ENCODE measurements at regions not wholly inside any gene's neighbourhood (a gene's known extent, or its start where the extent isn't known, plus 50 kb on each side); places are given as distances from the start of the nearest gene placed in this dataset.

DNA sequence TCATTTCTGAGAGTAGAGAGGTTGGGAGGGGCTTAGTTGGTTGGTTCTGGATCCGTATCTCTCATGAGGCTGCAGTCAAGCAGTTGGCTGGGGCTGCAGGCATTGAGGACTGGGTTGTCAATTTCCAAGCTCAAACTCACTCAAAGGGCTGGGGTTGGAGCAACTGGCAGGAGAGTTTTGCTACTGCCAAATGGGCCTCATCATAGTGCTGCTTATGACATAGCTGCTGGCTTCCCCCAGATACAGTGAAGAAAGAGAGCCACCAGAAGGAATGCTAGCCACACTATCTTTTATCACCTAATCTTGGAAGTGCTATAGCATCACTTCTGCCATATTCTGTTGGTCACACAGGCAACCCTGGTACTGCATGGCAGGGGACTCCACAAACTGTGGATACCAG, 363.5 kb upstream of the USP24 start:
- DNase-seq (ENCODE audit: low spot score) = no peak

DNA sequence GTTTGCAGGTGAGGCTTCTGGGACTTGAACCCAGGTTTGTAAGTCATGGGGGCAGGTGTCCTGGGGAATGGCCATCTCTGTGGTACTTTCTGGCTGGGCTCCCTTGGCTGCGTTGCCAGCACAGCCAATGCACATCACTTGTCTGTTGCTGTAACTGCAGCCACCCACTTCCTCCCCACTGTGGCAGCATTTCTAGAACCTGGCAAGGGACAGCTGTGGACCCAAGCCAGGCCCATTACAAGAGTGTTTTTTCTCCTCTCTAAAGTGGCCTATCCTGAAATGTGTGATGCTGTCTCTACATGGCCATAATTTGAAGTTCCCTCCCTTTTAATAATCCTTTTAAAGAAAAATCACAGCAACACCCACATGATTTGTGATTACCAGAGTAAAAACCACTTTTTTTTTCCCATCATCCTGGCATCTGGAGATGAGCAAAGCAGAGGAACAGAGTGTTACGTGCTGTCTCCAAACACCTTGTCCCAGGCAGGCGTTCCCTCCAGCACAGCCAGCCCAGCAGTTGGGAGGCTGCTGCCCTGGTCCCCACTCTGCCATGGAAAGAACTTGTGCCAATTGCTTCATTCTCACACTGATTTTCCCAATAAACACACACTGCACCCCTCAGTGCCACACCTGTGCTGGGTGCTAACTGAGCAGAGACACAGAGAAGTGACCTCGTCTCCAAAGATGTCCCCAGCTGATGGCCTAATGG, 360.6 kb upstream of the USP24 start:
- DNase-seq (ENCODE audit: low spot score) = no peak

DNA sequence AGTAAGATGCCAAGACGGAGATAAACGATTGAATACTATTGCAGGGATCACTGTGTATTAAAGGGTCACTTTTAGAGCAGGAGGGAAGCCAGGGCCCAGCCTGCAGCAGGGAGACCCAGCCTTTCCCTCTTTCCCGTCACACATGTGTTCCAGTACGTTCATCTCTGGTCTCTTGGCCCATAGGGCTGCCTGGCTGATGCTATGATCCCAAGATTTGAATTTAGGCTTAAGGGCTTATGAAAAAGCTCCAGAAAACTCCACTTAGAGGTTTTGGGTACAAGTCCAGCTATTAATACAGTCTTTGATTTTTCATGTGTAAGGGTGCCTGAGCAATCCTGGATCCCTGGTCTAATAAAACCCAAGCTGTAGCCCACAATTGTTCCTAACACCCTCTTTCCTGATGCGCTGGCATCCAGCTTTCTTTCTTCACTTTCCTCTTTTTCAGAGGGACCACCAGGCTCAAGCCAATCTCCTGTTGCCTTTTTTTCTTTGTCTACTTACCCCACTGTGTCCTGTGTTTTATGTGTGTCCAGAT, 359.6 kb upstream of the USP24 start:
- no peak for DNase-seq (ENCODE audit: low spot score)

DNA sequence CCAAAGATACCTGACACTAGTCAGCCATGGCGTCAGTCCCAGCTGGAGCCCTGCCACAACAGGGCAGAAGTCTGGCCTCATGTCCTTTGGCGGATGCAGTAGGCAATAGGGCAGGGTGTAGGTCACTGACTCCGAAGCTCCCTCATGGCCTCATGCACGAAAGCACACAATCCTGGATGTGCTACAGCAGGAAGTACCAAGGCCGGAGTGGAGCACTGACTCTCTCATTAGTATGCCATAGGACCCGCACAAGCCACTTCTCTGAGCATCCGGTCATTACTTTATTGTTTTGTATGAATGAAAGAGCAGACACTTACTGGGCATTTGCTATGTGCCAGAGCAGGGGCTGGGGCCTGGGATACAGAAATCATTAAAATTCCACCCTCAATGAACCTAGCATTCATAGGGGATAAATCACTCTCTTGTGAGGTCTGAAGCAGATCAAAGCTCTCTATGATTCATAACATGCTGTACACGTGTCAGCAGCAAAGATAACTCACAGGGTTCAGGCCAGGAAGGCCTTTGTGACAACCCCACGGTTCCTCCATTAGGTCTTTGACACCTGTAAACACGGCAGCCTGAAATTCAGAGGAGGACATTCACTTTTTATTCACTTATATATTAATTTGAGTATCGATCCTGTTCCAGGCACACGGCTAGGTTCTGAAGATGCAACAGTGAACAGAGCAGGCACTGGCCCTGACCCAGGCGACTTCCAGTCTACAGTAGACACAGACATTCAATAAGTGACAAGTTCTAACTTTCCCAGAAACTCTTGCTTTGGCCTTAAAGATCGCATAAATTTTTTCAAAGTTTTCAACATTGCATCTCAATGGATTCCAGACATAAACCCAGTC, 357.9 kb upstream of the USP24 start:
- DNase-seq (ENCODE audit: low spot score) = no peak

DNA sequence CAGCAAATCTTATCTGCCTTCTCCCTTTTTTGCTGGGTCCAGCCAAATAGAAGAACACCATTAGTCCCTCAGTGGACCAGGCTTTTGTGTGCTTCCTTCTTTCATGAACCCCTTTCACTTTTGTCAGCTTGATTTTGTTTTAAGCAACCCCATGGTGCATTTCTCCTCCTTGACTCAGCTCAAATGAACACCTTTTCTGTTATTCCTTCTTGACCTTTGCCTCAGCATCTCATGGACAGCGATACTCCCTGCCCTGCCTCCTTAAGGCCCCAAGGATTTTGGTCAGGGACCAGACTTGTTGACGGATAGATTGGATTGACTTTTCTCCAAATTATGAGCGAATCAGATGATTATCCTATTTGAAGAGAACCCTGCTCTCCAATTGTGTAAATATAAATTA, 356.6 kb upstream of the USP24 start:
- DNase-seq (ENCODE audit: low spot score) = no peak

DNA sequence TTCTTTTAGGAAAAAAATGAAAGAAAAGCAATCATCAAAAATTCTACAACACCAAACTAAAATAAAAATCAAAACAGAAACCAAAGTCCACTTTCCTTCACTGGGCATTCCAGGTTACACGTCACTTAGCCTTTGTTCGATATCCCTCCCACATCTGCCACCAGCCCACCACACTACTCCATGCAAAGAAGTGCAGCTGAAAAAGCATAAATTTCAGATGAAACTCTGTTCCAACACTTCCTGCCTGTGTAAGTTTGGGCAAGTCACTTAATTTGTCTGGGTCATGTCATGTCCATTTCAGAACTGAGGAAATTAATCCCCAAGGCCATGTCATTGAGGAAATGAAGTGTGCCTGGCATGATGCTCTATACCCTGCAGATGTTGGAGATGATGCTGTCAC, 354.3 kb upstream of the USP24 start:
- DNase-seq (ENCODE audit: low spot score) = no peak

DNA sequence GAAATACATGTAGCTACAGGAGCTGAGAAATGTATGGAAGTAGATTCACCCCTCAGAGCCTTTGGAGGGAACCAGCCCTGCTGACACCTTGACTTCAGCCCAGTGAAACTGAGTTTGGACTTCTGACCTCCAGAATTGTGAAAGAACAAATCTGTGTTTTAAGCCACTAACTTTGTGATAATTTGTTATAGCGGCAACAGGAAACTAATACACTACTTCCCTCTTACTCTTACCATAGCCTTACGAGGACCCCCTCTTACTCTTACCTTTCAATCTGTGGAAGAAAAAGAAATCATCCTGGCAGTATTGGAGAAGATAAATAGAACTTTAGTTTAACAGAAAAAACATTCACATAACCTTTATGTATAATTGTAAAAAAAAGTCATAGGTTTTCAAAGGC, 353.6 kb upstream of the USP24 start:
- no peak for DNase-seq (ENCODE audit: low spot score)

DNA sequence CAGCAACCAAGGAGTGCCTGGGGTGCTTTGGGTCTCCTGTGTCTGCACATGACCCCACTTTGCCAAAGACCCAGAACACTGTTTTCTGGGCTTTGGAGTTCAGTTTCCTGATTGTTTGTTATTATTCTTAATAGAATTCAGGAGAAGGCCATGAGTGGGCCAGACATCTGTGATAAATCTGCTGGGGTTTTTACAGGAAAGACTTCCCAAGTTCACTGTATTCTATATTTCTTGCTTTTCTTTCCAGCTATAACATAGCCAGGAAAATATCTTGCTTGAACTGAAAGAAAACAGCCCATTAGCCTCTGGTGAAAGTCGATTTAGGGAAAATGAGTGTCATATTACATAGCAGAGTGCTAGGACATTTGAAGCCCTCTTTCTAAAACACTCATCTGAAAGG, 345.1 kb upstream of the USP24 start:
- no peak for DNase-seq (ENCODE audit: low spot score)

DNA sequence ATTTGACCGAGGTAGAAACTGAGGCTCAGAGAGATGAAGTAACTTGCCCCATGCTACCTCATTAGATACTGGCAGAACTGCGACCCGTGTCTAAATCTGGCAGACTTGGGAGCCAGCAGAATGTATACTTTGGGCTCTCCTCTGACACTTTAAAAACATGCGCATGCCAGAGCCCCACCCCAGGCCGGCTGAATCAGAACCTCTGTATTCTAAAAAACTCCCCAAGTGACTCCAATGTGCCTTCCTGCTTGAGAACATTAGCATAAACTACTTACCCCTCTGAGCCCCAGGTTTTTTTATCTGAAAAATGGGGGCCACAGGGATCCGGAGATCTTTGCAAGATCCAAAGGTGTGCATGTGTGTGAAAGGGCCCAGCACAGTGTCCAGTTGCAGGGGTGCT, 344.7 kb upstream of the USP24 start:
- no peak for DNase-seq (ENCODE audit: low spot score)

DNA sequence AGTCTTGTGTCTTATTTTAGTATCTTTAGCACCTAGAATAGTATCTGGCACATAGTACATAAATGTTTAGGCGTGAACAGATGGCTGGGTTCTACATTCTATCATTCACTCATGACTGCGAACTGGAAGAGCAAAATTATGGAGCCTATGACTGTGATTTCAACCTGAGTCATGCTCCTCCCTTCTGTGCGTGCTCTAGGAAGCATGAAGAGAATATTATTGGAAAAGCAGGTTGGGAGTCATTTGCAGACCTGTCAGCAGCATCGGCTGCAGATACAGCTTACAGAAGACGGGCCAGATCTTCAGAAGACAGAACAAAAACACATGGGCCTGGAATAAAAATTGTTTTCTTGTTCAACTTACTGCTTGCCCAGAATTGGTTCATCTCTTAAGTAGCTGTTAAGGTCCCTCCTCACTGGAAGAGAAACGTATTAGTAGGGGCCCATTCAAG, 344.0 kb upstream of the USP24 start:
- no peak for DNase-seq (ENCODE audit: low spot score)

DNA sequence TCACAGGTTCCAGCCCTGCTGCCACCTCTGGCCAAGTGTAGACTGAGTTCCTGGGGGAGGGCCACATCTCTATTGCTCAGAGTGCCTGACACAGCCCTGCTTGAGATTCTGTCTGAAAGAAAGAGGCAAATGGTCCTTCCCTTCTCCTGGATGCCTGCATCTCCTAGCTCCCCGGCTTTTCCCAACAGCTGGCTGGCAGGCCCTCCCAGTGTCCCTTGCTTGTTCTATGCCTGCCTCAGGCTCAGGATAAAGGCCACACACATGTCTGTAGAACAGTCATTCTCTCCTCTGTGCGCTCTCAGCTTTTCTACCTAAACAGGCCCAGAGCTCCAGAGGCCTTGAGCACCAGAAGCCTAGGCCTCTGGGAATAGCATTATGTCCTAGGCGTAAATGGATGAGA, 343.4 kb upstream of the USP24 start:
- DNase-seq (ENCODE audit: low spot score) = no peak

DNA sequence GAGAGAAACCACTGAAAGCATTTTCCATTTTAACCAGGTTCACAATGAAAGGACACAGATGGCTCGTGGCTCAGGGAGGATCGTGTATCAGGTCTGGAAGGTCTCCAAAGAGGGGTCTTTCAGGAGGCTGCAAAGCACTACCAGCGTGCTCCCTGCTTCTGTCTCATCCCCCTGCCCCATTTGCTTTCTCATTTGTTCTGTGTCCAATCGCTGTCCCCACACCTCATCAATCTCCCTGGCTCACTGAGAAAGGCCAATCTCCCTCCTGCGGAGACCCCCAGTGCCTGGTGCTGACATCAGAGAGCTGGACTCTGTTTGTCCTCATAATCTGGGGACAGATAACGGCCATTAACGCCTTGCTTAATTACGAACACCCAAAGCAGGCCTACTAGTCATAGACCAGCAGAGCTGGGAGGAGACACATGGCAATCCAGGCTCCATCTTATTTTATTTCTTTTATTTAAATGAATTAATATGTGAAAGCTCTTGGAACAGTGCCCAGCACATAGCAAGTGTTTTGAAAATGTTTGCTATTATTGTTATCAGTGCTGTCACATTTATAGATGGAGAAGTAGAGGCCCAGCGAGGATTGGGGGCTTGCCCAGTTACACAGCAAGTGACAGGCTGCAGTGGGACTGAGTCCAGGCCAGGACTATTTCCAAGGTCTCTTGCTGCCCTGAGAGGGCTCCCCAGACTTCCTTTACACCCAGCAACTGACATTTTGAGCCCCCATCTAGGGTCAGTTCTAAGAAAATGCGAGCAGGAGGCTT, 341.0 kb upstream of the USP24 start:
- DNase-seq (ENCODE audit: low spot score) = no peak

DNA sequence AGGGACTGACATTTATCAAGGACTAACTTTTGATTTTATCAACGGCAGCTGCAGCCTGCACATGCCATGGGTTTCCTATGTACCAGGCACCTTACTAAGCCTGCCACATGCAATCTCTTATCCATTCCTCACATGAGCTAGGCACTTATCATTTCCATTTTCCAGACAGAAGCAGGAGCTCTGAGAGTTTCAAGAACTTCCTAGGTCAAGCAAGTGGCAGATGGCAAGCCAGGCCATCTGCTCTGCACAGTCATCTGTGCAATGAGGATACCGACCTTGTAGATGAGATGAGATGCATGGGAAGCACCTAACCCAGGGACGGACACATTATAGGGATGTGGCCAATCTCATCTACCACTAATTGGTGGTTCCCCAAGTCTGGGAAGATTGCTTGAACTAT, 339.4 kb upstream of the USP24 start:
- DNase-seq (ENCODE audit: low spot score) = no peak

DNA sequence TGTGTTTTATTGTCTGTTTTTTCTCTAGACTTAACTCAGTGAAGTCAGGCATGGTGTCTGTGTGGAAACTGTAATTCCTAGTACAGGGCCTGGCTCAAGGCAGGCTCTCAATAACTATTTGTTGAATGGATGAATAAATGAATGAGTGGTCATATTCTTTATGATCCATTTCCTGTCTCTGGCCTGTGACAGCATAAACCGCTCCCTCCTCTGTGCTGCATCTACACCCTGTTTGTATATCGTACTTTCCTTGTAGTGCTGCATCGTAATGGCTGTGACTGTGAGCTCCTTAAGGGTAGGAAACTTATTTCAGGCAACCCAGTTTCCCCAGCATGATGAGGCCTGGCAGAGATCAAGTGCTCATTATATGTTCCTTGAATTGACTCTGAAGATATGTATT, 337.5 kb upstream of the USP24 start:
- DNase-seq (ENCODE audit: low spot score) = no peak

DNA sequence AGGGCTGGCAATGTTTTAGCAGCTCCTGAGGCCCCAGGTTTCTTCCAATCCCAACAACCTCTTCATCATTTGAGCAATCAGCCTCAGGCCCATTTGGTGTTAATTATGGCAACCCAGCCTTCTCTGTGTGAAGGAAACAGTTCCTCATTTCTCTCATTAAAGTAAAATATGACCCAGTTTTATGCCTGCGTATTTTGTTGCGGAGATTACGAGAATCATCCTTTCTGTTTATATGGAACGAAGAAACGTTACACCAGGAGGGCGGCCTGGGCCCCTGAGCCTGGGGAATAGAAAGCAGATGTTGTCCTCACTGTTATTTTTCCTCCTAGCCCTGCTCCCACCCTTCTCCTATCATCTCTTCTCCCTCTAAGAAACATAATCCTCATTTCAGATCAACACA, 332.2 kb upstream of the USP24 start:
- DNase-seq (ENCODE audit: low spot score) = no peak

DNA sequence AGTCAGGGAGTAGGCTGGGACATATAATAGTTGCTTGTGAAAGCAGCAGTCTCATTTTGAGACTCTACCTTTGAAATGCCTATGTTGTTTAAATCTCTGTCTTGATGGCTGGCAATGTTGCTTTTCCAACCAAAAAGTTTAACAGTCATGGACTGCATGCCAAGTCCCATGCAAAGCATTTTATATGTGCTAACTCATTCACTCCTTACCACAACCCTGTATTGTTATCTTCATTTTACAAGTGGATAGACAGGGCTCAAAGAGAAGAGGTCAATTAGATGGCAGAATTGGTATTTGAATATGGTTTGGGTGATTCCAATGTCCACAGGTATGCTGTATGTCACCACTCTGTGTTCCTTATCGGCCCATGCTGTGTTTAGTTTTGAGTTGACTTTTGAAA, 331.4 kb upstream of the USP24 start:
- no peak for DNase-seq (ENCODE audit: low spot score)

DNA sequence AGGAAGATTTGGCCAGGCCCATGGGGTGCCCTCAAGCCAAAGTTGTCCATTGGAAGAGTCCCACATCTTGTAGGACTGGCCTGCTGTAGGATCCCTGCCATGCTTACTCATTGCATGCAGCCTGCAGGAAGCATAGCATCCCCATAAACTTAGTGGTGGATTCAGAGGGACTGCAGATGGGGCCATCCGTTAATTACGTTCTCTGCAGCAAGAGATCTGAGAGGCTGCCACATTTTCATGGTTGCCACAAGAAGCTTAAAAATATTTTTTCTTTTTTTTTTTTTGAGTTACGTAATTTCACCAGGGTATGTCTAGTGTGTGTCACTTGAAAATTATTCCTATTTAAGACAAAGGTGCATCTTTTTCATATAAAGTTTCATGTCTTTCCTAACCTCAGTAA, 329.7 kb upstream of the USP24 start:
- DNase-seq (ENCODE audit: low spot score) = no peak

DNA sequence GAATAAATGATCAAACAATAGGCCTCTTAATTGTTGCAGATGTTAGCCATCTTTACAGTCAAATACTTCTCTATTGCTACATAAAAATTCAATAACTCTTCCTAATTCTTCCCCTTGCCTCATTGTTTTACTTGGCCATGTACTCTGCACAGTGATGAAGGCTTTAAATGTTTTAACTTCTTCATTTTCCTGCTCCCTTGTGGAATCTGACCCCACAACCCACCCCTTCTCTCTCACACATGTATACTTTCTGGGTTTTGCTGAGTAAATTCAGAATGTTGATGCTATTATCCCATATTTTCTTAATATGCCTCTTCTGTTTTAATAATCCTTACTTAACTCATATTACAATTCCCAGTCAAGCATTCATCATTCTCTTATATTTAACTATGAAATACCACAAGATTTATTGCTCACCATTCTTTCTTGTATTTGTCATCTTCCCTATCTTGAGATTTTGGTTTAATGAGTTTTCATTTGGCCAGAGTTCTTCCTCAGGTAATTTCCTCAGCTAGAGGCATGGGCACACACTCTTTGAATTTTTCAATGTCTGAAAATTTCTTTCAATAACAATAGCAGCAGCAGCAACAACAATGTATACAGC, 327.8 kb upstream of the USP24 start:
- no peak for DNase-seq (ENCODE audit: low spot score)

DNA sequence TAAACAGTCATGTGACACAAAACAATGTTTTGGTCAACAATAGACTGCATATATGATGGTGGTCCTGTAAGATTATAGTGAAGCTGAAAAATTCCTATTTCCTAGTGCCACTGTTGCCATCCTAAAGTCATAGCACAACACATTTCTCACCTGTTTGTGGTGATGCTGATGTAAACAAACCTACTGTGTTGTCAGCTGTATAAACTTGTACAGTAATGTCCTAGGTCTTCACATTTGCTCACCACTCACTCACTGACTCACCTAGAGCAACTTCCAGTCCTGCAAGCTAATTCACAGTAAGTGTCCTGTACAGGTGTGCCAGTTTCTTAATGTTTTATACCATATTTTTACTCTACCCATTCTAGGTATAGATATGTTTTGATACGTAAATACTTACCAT, 326.1 kb upstream of the USP24 start:
- DNase-seq (ENCODE audit: low spot score) = no peak

DNA sequence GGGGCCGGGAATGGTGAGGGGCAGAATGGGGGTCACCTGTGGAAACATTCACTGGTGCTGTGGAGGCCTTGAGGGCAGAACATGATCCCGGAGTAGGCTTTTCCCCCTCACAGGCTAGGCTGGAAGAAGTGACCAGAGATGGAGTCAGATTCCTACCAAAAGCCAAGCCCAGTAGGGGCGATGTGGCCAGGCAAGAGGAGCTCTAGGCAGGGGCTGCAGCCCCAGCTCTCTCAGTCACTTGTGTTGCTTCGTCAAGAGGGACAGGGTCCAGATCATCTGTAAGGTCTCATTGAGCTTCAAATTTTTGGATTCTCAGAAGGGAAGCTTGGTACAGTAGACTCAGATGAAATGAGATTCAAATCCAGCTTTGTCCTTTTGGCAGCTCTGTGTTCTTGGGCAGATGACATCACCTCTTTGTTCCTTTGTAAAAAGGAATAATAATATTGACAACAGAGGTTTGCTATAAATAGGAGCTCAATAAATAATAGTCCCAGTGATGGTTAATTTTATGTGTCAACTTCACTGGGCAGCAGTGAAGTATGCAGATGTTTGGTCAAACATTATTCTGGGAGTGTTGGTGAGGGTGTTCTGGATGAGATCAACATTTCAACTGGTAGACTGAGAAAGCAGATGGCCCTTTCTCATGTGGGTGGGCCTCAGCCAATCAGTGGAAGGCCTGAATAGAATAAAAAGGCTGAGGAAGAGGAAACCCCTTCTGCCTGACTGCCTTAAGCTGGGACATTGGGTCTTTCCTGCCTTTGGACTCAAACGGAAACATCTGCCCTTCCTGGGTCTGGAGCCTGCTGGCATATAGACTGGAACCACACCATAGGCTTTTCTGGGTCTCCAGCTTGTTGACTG, 324.7 kb upstream of the USP24 start:
- DNase-seq (ENCODE audit: low spot score) = no peak

DNA sequence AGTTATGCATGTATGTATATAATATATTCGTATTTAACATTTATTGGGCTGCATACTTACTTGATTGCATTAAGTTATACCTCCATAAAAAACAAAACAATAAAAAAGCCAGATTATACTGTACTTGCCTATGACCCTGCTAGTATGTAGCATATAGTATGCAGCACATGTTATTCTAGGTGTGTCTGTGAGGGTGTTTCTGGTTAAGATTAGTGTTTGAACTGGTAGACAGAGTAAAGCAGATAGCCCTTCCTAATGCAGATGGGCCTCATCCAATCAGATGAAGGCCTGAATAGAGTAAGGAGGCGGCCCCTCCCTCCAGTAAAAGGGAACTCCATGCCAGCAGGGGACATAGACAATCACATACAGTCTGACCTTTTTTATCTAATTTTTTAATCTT, 323.3 kb upstream of the USP24 start:
- no peak for DNase-seq (ENCODE audit: low spot score)
